Heart left ventricle (tissue), 16 donors: ENCODE measurements at regions not wholly inside any gene's neighbourhood (a gene's known extent, or its start where the extent isn't known, plus 50 kb on each side); places are given as distances from the start of the nearest gene placed in this dataset.

ENCODE experiments used
- ATAC-seq, 4 donors: fragments of 200-7000 bp; cut with Tn5 transposase; one replicate each; pipeline ENCODE4 v1.9.1; 2020 to 2022; ENCODE audit warnings: moderate library complexity in 4 of 4, mild to moderate bottlenecking in 3 of 4, moderate number of reproducible peaks in 1 of 4
- DNase-seq, 5 donors: peaks; one replicate each; pipeline ENCODE4 v3.0.0-alpha.2; 2020
- H3K27ac ChIP-seq, 12 donors: fragments of 200-600 bp; sonication (generic) in 4 of 12; one replicate each; pipeline versions ENCODE4 v1.5.0 to v1.8.0; 2016 to 2022; ENCODE audit warnings: mild to moderate bottlenecking in 2 of 12
- H3K27me3 ChIP-seq, 9 donors: fragments of 200-600 bp; sonication (generic) in 2 of 9; one replicate each; pipeline versions ENCODE4 v1.5.1 to v1.8.0; 2016 to 2022; ENCODE audit warnings: mild to moderate bottlenecking in 3 of 9
- H3K36me3 ChIP-seq, 9 donors: fragments of 200-600 bp; sonication (generic) in 2 of 9; one replicate each; pipeline versions ENCODE4 v1.5.0 to v1.8.0; 2018 to 2022; ENCODE audit warnings: mild to moderate bottlenecking in 2 of 9
- H3K4me1 ChIP-seq, 12 donors: fragments of 200-600 bp; sonication (generic) in 4 of 12; one replicate each; pipeline versions ENCODE4 v1.5.0 to v1.8.0; 2016 to 2022; ENCODE audit warnings: mild to moderate bottlenecking in 3 of 12
- H3K4me3 ChIP-seq, 12 donors: fragments of 200-600 bp; sonication (generic) in 4 of 12; one replicate each; pipeline versions ENCODE4 v1.5.0 to v1.8.0; 2017 to 2022; ENCODE audit warnings: mild to moderate bottlenecking in 9 of 12, moderate library complexity in 4 of 12
- H3K9me3 ChIP-seq, 12 donors: fragments of 200-600 bp; sonication (generic) in 4 of 12; one replicate each; pipeline versions ENCODE4 v1.5.0 to v1.8.0; 2016 to 2022; ENCODE audit warnings: mild to moderate bottlenecking in 1 of 12
- CTCF ChIP-seq, 12 donors: fragments of 200-600 bp; sonication (generic) in 4 of 12; IDR thresholded peaks; one replicate each; pipeline versions ENCODE4 v1.5.0 to v1.8.0; 2018 to 2022; ENCODE audit warnings: antibody characterized with exemption in 12 of 12, mild to moderate bottlenecking in 5 of 12
- POLR2A ChIP-seq, 2 donors: fragments of 450-650 bp; IDR thresholded peaks; one replicate each; pipeline ENCODE4 v1.6.1; 2017; ENCODE audit warnings: antibody characterized with exemption in 2 of 2, mild to moderate bottlenecking in 2 of 2, moderate library complexity in 2 of 2
- WGBS, 4 donors: extraction: QIAGEN DNeasy Blood & Tissue Kit in 2 of 4; methylation state at CpG; one replicate each; pipeline versions ENCODE4 v1.1.5 to v1.1.7; 2013 to 2018; 5-methylcytosine and 5-hydroxymethylcytosine counted together
- intact Hi-C, 10 donors: fragments of 100-400 bp; cut with DNase I; formaldehyde crosslinking; loops; one replicate each; pipeline versions ENCODE4 v1.11.1 to v1.14.2; 2022
- donor health status: ischemic (EF 13 %, LVEDD 7.1; RV severe dilation, severe dysfunction).
- donor health status: healthy with polysubstance abuse.
- donor health status: DM: no; HTN: yes; CAD: no.
- donor health status: DM: no; HTN: no; CAD: no.
- donor health status: ischemic (EF 25% LVEDD 6.9; RV normal size, moderate dysfunction).
- donor health status: ischemic (EF 25% LVEDD 5.7; RV mildly dilated, moderate dysfunction).
- donor health status: healthy.
- donor health status: DM: yes; HTN: yes; CAD: no.
- donor health status: ischemic (EF 35%, LVEDD 5.7; RV mildly dilated, moderate dysfunction).
- donor health status: nonischemic (EF 11% LVEDD 7.7; RV severe dilation, severe dysfunction).
- donor health status: DM: yes; HTN: yes; CAD: no.
- donor health status: PGD.
- donor health status: ischemic (EF 29% LVEDD 5.4; RV normal size, mild dysfunction).
- donor health status: nonischemic (EF 23%, LVEDD 6.1; RV moderate dilation, normal function).

GRCh38 chr18:65346086-65346485 is 404.7 kb upstream of the CDH7 start:
- no peaks in the 10 kb centered on the region for H3K36me3 ChIP-seq
- H3K9me3 ChIP-seq: peaks cover 0 to 10% (median 0%) of the 10 kb centered on the region in 12 donors
- intact Hi-C loops: no loop called here
- TF ChIP-seq CTCF (IDR thresholded peaks at IDR 0.05) (no peak), POLR2A (IDR thresholded peaks at IDR 0.05) (no peak)
- H3K27ac ChIP-seq: no peak overlapping the region
- H3K4me1 ChIP-seq: no peaks in the 10 kb centered on the region
- no peak overlapping the region for H3K4me3 ChIP-seq
- ATAC-seq: no peak
- no peaks in the 10 kb centered on the region for H3K27me3 ChIP-seq
- no peak for DNase-seq
- 69 to 83% (median 70%) methylated on average over 3 of the region's 3 CpGs for WGBS, 4 donors

GRCh38 chr18:65343571-65343970 is 407.2 kb upstream of the CDH7 start:
- WGBS, 4 donors: 83 to 88% (median 86%) methylated on average over 5 of the region's 5 CpGs
- Histone ChIP-seq H3K36me3 (no peaks in the 10 kb centered on the region), H3K4me3 (no peak overlapping the region), H3K27me3 (no peaks in the 10 kb centered on the region), H3K4me1 (no peaks in the 10 kb centered on the region), H3K9me3 (peaks cover 0 to 10% (median 0%) of the 10 kb centered on the region in 12 donors), H3K27ac (no peak overlapping the region)
- TF ChIP-seq POLR2A (IDR thresholded peaks at IDR 0.05) (no peak), CTCF (IDR thresholded peaks at IDR 0.05) (no peak)
- DNase-seq (no peak), ATAC-seq (no peak)
- intact Hi-C loops: no loop called here

DNA sequence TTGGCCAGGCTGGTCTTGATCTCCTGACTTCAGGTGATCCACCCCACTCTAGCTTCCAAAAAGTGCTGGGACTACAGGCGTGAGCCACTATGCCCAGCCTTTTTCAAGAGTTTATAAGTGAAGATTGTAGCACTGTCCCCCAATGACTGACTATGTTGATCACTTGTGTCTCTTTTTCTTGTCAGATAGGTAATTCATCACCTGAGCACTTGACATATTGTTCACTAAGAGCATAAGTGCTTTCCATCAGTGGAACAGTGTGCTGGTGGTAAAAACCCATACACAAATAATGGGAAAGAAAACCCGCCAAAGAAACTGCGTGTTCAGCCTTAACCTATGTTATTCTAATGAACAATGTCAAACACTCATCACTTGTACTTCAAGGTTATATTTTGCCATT is 414.4 kb upstream of the CDH7 start:
- ATAC-seq (no peak), DNase-seq (no peak)
- Histone ChIP-seq H3K4me1 (no peaks in the 10 kb centered on the region), H3K27ac (no peak overlapping the region), H3K4me3 (no peak overlapping the region), H3K36me3 (no peaks in the 10 kb centered on the region), H3K9me3 (no peaks in the 10 kb centered on the region), H3K27me3 (no peaks in the 10 kb centered on the region)
- intact Hi-C loops: no loop called here
- WGBS, 4 donors: 62 to 85% (median 80%) methylated on average over 3 of the region's 3 CpGs
- TF ChIP-seq CTCF (IDR thresholded peaks at IDR 0.05): no peak
- no peak for TF ChIP-seq POLR2A (IDR thresholded peaks at IDR 0.05)

- no peaks in the 10 kb centered on the region for H3K36me3 ChIP-seq
- no peak overlapping the region for H3K27ac ChIP-seq
- H3K9me3 ChIP-seq: no peaks in the 10 kb centered on the region
- no peaks in the 10 kb centered on the region for H3K4me1 ChIP-seq
- no peak for ATAC-seq
- H3K27me3 ChIP-seq: no peaks in the 10 kb centered on the region
- intact Hi-C loops: no loop called here
- no peak for DNase-seq
- TF ChIP-seq POLR2A (IDR thresholded peaks at IDR 0.05): no peak
- TF ChIP-seq CTCF (IDR thresholded peaks at IDR 0.05): no peak
- no peak overlapping the region for H3K4me3 ChIP-seq
- WGBS, 4 donors: 49 to 85% (median 74%) methylated on average over 2 of the region's 2 CpGs
Measured at GRCh38 chr18:65329010-65329409, 421.8 kb upstream of the CDH7 start.
